ENCODE measurements at regions not wholly inside any gene's neighbourhood (a gene's known extent, or its start where the extent isn't known, plus 50 kb on each side); places are given as distances from the start of the nearest gene placed in this dataset.

- TF ChIP-seq EZH2 (IDR thresholded peaks at IDR 0.05; ENCODE audit: low read depth, unreplicated experiment), result no peak
- TF ChIP-seq EZH2phosphoT487 (IDR thresholded peaks at IDR 0.05; ENCODE audit: unreplicated experiment), result no peak
- TF ChIP-seq, protein P1, sequence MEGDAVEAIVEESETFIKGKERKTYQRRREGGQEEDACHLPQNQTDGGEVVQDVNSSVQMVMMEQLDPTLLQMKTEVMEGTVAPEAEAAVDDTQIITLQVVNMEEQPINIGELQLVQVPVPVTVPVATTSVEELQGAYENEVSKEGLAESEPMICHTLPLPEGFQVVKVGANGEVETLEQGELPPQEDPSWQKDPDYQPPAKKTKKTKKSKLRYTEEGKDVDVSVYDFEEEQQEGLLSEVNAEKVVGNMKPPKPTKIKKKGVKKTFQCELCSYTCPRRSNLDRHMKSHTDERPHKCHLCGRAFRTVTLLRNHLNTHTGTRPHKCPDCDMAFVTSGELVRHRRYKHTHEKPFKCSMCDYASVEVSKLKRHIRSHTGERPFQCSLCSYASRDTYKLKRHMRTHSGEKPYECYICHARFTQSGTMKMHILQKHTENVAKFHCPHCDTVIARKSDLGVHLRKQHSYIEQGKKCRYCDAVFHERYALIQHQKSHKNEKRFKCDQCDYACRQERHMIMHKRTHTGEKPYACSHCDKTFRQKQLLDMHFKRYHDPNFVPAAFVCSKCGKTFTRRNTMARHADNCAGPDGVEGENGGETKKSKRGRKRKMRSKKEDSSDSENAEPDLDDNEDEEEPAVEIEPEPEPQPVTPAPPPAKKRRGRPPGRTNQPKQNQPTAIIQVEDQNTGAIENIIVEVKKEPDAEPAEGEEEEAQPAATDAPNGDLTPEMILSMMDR (conservative IDR thresholded peaks at IDR 0.05; ENCODE audit: low read depth in 2 of 2), result no peak
- no peak for TF ChIP-seq POLR2AphosphoS5 (IDR thresholded peaks at IDR 0.05; ENCODE audit: low read depth)
- no peak for TF ChIP-seq JUNB (IDR thresholded peaks at IDR 0.05; ENCODE audit: unreplicated experiment)
- TF ChIP-seq CREB1 (CRISPR knock-in tag; IDR thresholded peaks at IDR 0.05; ENCODE audit: low read depth), result no peak
Measured at GRCh38 chr4:183830438-183830985, 74.6 kb upstream of the STOX2 start.
